ENCODE measurements at regions not wholly inside any gene's neighbourhood (a gene's known extent, or its start where the extent isn't known, plus 50 kb on each side); places are given as distances from the start of the nearest gene placed in this dataset.

- Mint-ChIP-seq H3K36me3 (ENCODE audit: insufficient read depth, unreplicated experiment) (no peaks in the 10 kb centered on the region), H3K9me3 (ENCODE audit: low read depth, unreplicated experiment) (peaks cover 8% of the 10 kb centered on the region), H3K4me1 (ENCODE audit: low read depth, unreplicated experiment) (no peaks in the 10 kb centered on the region), H3K4me3 (ENCODE audit: low read depth, unreplicated experiment) (no peak overlapping the region), H3K27ac (ENCODE audit: unreplicated experiment) (no peak overlapping the region), H3K27me3 (ENCODE audit: unreplicated experiment) (no peaks in the 10 kb centered on the region)
- intact Hi-C loops (cut with micrococcal nuclease; ENCODE audit: unreplicated experiment), result no loop called here
- CTCF ChIA-PET, result no interaction called here
- no peak for DNase-seq
- no peak for TF ChIP-seq CTCF (IDR thresholded peaks at IDR 0.05; ENCODE audit: unreplicated experiment)
- no TSS peak for BruUV-seq (replicated peaks)
These were observed 67.3 kb upstream of the BICD1 start for GRCh38 chr12:32039347-32039746.

GRCh38 chr12:32039917-32040575 is 66.6 kb upstream of the BICD1 start:
- intact Hi-C loops (cut with micrococcal nuclease; ENCODE audit: unreplicated experiment), result no loop called here
- no peaks in the 10 kb centered on the region for H3K27me3 Mint-ChIP-seq (ENCODE audit: unreplicated experiment)
- no peak for TF ChIP-seq CTCF (IDR thresholded peaks at IDR 0.05; ENCODE audit: unreplicated experiment)
- no peak for DNase-seq
- H3K9me3 Mint-ChIP-seq (ENCODE audit: low read depth, unreplicated experiment), result peaks cover 8% of the 10 kb centered on the region
- H3K36me3 Mint-ChIP-seq (ENCODE audit: insufficient read depth, unreplicated experiment), result no peaks in the 10 kb centered on the region
- CTCF ChIA-PET, result interaction anchor here (0.6 to 1.4 kb wide), 2 partner anchors 12 to 1662 kb away, joined by 4 read pairs; no protein-coding TSS in a partner anchor
- H3K4me3 Mint-ChIP-seq (ENCODE audit: low read depth, unreplicated experiment), result no peak overlapping the region
- H3K27ac Mint-ChIP-seq (ENCODE audit: unreplicated experiment), result no peak overlapping the region
- no TSS peak for BruUV-seq (replicated peaks)
- H3K4me1 Mint-ChIP-seq (ENCODE audit: low read depth, unreplicated experiment), result no peaks in the 10 kb centered on the region

DNA sequence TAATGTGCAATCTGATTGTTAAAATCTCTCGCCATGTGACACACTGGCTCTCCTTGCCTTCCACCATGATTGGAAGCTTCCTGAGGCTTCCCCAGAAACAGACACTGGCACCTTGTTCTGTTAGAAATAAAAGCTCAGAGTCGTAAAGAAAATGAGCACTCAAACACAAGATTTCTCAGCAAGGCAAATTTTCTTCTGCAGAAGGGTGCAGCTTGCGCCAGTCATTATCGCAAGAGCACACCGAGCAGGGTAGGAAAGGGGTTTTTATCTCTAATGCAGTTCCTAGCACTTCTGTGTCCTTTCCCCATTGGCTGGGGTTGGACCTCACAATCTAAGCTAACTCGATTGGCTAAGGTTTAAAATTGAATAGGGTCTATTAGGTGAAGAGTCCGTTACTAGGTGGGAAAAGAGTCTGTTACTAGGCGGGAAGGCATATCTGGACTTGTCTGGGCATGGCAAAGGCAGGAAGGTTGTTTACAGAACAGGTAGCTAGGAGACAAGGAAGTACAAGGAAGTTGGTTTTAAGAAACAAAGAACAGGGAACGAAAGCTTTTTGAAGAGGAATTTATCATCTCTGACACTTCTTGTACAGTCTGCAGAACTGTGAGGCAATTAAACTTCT is 62.6 kb upstream of the BICD1 start:
- BruUV-seq (replicated peaks), result no TSS peak
- Mint-ChIP-seq H3K27me3 (ENCODE audit: unreplicated experiment) (no peaks in the 10 kb centered on the region), H3K27ac (ENCODE audit: unreplicated experiment) (no peak overlapping the region), H3K9me3 (ENCODE audit: low read depth, unreplicated experiment) (peaks cover 8% of the 10 kb centered on the region), H3K4me1 (ENCODE audit: low read depth, unreplicated experiment) (no peaks in the 10 kb centered on the region), H3K4me3 (ENCODE audit: low read depth, unreplicated experiment) (no peak overlapping the region), H3K36me3 (ENCODE audit: insufficient read depth, unreplicated experiment) (no peaks in the 10 kb centered on the region)
- no peak for DNase-seq
- intact Hi-C loops (cut with micrococcal nuclease; ENCODE audit: unreplicated experiment), result no loop called here
- CTCF ChIA-PET, result no interaction called here
- TF ChIP-seq CTCF (IDR thresholded peaks at IDR 0.05; ENCODE audit: unreplicated experiment), result no peak

- H3K27ac Mint-ChIP-seq (ENCODE audit: unreplicated experiment), result no peak overlapping the region
- BruUV-seq (replicated peaks), result no TSS peak
- H3K4me3 Mint-ChIP-seq (ENCODE audit: low read depth, unreplicated experiment), result no peak overlapping the region
- H3K27me3 Mint-ChIP-seq (ENCODE audit: unreplicated experiment), result no peaks in the 10 kb centered on the region
- CTCF ChIA-PET, result no interaction called here
- peaks cover 12% of the 10 kb centered on the region for H3K4me1 Mint-ChIP-seq (ENCODE audit: low read depth, unreplicated experiment)
- intact Hi-C loops (cut with micrococcal nuclease; ENCODE audit: unreplicated experiment), result no loop called here
- no peak for TF ChIP-seq CTCF (IDR thresholded peaks at IDR 0.05; ENCODE audit: unreplicated experiment)
- no peaks in the 10 kb centered on the region for H3K36me3 Mint-ChIP-seq (ENCODE audit: insufficient read depth, unreplicated experiment)
- no peak for DNase-seq
- peaks cover 8% of the 10 kb centered on the region for H3K9me3 Mint-ChIP-seq (ENCODE audit: low read depth, unreplicated experiment)
These were observed 59.1 kb upstream of the BICD1 start for GRCh38 chr12:32047357-32048212.
